ENCODE measurements at regions not wholly inside any gene's neighbourhood (a gene's known extent, or its start where the extent isn't known, plus 50 kb on each side); places are given as distances from the start of the nearest gene placed in this dataset.

- in situ Hi-C loops (cut with HindIII; ENCODE audit: low sequenced_read_pairs), result loop anchor here (10.0 kb wide), 1 partner anchor 63 kb away; no protein-coding TSS in a partner anchor
- DNase-seq (ENCODE audit: low read depth), result no peak
- no peak for TF ChIP-seq CTCF (IDR thresholded peaks at IDR 0.05; ENCODE audit: low read depth, low read length, missing control alignments)
- no peak overlapping the region for H3K4me3 ChIP-seq (ENCODE audit: low read depth, low read length)
Measured at GRCh38 chr12:124687917-124688316, 120.5 kb upstream of the NCOR2 start.

DNA sequence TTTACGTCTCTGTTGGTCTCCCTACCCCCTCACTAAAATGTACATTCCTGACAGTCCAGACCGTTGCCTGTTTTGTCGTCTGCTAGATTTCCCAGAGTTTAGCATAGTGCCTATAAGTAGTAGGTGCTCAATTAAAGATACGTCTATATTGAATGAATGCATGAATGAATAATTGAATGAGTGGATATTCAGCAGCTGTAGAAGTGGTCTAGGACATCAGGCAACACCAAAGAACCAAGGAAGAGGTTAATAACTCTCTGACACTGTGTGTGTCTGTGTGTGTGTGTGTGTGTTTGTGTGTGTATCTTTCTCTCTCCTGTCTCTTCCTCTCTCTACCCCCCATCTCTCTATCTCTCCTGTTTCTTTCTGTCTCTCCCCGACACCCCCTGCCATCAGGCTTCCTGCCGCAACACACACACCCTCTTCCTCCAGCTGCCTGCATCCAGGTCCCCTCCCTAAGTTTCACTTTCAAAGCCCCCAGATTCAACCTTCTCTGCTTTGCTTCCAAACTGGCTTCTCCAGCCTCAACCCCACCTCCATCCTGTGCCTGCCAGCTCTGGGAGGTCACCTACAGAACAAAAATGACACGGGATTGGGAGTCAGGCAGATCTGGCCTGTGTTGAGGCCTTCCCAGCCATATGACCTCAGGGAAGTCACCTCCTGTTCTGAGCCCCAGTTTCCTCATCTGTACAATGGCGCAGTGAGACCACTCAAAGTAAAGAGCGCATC, 119.9 kb upstream of the NCOR2 start:
- H3K4me3 ChIP-seq (ENCODE audit: low read depth, low read length), result no peak overlapping the region
- DNase-seq (ENCODE audit: low read depth), result no peak
- TF ChIP-seq CTCF (IDR thresholded peaks at IDR 0.05; ENCODE audit: low read depth, low read length, missing control alignments), result no peak
- in situ Hi-C loops (cut with HindIII; ENCODE audit: low sequenced_read_pairs), result loop anchor here (10.0 kb wide), 1 partner anchor 63 kb away; no protein-coding TSS in a partner anchor

GRCh38 chr12:124686370-124687173, 119.2 kb upstream of the NCOR2 start:
- no peak for DNase-seq (ENCODE audit: low read depth)
- in situ Hi-C loops (cut with HindIII; ENCODE audit: low sequenced_read_pairs), result loop anchor here (10.0 kb wide), 1 partner anchor 62 kb away; no protein-coding TSS in a partner anchor

GRCh38 chr12:124685689-124686369, 118.4 kb upstream of the NCOR2 start:
- peak overlapping the region; percentile 13 for H3K4me3 ChIP-seq (ENCODE audit: low read depth, low read length)
- no peak for TF ChIP-seq CTCF (IDR thresholded peaks at IDR 0.05; ENCODE audit: low read depth, low read length, missing control alignments)
- no peak for DNase-seq (ENCODE audit: low read depth)
- in situ Hi-C loops (cut with HindIII; ENCODE audit: low sequenced_read_pairs), result loop anchor here (10.0 kb wide), 1 partner anchor 61 kb away; no protein-coding TSS in a partner anchor

More at GRCh38 chr12:124686370-124687173, 119.2 kb upstream of the NCOR2 start:
- no peak for TF ChIP-seq CTCF (IDR thresholded peaks at IDR 0.05; ENCODE audit: low read depth, low read length, missing control alignments)
- H3K4me3 ChIP-seq (ENCODE audit: low read depth, low read length), result no peak overlapping the region

GRCh38 chr12:124684971-124685688, 117.7 kb upstream of the NCOR2 start:
- DNase-seq (ENCODE audit: low read depth), result peak; percentile 84
- in situ Hi-C loops (cut with HindIII; ENCODE audit: low sequenced_read_pairs), result loop anchor here (5.0 to 10.0 kb wide), 2 partner anchors 47 to 60 kb away; no protein-coding TSS in a partner anchor
- H3K4me3 ChIP-seq (ENCODE audit: low read depth, low read length), result peak overlapping the region; percentile 13
- no peak for TF ChIP-seq CTCF (IDR thresholded peaks at IDR 0.05; ENCODE audit: low read depth, low read length, missing control alignments)

All from astrocyte of the cerebellum (primary cell).